GM11168 (cell line): ENCODE measurements at regions not wholly inside any gene's neighbourhood (a gene's known extent, or its start where the extent isn't known, plus 50 kb on each side); places are given as distances from the start of the nearest gene placed in this dataset.

Experiments
- in situ Hi-C: fragments of 300-500 bp; cut with MboI; formaldehyde crosslinking; loops from one replicate; pipeline ENCODE4 v1.12.0; 2022; ENCODE audit warnings: low sequenced_read_pairs; ENCODE audit not compliant: unreplicated experiment

- in situ Hi-C loops = no loop called here
Observed at GRCh38 chr2:221111739-221112138, 460.4 kb downstream of the EPHA4 start.

DNA sequence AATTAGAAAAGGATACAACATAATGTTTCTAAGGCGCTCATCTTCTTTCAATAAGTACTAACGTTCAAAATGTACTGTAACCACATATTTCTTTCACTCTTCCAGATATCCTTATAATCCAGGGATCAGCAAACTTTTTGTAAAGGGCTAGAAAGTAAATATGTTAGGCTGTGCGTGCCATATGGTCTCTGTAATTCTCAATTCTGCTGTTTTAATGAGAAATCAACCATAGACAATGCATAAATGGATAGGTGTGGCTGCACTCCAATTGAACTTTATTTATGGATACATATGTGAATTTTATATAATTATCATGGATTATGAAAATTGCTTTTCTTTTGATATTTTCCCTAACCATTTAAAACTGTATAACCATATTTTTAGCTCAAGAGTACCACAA is 459.4 kb downstream of the EPHA4 start:
- in situ Hi-C loops = no loop called here

GRCh38 chr2:221115944-221116343 is 456.2 kb downstream of the EPHA4 start:
- in situ Hi-C loops = no loop called here

DNA sequence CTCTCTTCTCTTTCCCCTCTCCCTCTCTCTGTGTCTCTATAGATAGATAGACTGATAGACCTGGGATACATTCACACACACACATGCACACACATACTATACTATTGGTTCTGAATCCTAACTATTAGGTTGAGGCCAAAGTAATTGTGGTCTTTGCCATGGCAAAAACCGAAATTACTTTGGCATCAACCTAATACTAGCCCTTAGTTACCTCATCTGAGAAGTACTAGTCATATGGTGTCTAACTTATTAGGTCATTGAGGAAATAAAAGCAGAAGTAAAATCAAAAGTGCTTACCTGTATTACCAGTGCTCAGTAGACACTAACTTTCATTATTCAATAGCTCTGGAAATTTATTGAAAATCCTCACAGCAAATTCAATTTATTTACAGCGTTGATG is 451.5 kb downstream of the EPHA4 start:
- in situ Hi-C loops = no loop called here

DNA sequence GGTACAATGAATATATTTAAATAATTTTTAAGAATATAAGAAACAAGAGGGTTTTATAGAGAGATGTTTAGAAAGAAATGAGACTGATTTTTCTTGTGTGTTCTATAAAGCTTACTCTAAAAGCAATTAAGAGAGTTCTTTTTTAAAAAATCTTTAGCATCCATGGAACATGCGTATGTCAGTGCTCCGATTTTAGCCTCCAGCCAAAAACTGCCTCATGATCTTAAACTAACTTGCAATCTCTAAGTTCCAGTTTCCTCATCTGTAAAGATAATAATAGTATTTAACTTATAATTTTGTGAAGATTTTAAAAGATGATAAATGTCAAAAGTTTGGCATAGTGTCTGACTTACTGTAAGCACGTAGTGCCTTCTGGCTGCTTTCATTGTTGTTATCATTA is 448.7 kb downstream of the EPHA4 start:
- in situ Hi-C loops = no loop called here

GRCh38 chr2:221124532-221125240 is 447.4 kb downstream of the EPHA4 start:
- in situ Hi-C loops = no loop called here

DNA sequence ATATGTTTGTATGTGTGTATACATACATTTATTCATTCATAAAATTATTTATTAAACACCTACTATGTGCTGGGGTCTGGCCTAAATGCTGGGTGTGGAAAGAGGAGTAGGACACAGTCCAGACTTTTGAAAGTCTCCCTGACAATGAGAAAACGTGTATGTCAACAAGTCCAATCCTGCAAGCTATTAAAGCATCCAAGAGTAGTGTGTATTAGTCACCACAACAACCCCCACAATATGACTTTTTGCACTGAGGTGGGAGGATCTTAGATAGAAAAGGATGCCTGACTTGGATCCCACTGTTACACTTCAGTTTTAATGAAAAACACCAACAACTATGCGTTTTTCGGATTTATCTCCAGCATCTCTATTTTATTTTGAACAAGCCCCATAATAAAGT is 446.4 kb downstream of the EPHA4 start:
- in situ Hi-C loops = no loop called here

DNA sequence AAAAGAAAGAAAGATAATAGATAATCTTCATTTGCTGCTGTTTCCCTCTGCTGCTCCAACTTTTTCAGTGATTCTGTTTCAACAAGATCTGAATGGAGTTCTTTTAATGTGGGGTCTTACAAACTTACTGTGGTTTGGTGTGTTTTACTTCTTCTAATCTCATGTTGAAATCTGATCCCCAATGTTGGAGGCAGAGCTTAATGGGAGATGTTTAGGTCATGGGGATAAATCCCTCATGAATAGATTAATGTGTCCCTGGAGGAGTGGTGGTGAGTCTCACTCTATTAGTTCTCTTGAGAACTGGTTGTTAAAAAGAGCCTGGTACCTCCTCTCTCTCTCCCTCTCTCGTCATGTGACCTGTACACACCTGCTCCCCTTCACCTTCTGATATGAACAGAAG is 442.4 kb downstream of the EPHA4 start:
- in situ Hi-C loops = no loop called here

DNA sequence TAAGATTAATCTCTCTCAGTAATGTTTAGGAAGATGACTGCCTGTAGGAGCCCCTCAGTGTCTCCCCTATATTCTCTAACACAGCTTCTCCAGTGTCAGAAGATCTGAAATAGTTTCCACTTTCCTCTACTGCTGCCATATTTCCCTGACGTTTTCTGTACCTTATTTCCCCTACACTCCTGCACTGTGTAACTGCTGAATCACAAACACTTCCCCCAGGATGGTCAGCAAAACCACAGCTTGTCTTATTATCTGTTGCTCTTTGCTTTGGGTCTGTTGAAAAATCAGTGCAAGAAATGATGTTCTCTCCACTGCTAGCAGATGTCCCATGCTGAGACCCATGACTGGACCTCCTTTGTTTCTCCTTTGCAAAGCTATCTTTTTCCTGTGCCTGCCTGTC is 441.7 kb downstream of the EPHA4 start:
- in situ Hi-C loops = no loop called here

- in situ Hi-C loops = no loop called here
Observed at GRCh38 chr2:221133941-221134340, 438.2 kb downstream of the EPHA4 start.

DNA sequence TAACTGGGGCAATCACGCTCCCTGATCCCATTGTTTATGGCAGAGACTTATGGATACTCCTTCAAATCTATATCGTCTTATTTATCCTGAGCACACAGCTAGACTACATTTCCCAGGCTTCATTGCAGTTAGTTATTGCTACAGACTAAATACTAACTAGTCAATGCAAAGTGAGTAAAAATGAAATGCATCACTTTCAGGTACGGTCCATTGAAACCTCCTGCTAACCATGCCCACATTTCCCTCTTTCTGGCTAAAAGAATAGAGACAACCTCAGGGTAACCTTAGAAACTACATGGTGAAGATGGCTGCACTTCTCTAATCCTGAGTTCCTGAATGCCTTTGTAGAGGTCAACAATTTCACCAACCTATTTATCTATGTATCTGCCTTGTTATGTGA is 437.4 kb downstream of the EPHA4 start:
- in situ Hi-C loops = no loop called here

- in situ Hi-C loops = no loop called here
Observed at GRCh38 chr2:221135699-221136098, 436.4 kb downstream of the EPHA4 start.

DNA sequence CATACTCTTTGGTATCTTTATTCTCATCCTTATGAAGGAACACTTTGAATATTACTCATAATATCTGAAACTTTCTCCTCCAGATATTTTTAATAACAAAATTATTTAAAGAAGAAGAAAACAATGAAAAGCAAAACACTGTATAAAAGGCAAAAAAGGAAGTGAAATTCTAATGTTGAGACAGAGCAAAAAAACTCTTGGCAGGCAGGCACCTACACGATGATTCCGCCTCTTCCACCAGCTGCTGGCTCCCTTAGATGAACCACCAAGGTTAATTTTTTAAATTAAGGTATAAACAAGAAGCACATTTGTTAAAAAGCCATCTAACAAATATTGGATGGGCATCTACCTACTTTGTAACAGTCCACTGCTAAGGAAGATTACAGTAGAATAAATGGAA is 434.7 kb downstream of the EPHA4 start:
- in situ Hi-C loops = no loop called here

DNA sequence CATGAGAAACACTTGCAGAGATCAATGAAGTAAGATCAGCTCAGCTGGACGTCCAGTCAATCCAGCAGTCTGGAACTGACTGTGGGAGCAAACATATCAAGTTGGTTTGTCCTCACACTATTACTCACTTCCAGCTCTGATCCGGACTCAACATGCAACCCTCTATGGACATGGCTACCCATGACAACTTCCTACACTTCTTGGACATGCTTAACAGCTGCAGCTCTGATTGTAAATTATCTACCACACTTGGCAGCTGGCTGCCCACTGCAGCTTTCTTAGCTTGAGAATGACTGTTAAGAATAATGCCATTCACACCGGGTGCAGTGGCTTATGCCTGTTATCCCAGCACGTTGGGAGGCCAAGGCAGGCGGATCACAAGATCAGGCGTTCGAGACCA is 429.8 kb downstream of the EPHA4 start:
- in situ Hi-C loops = no loop called here

DNA sequence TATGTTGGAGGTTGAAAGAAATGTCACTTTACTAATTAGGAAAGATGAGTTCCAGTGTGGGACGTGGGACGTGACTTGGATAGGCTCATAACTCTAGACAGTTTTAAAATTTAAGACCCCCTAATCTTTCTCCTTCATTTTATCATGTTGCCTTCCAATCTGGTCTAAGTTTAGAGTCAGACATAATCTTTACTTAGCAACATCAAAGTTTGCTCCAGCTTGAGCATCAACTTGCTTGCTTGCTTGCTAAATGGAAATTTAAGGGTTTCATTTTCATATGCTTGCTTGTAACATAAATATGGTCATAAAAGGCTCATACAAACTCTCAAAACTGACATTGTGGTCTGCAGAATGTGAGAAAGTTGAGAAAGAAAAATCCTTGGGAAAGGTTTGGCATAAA is 428.9 kb downstream of the EPHA4 start:
- in situ Hi-C loops = no loop called here

GRCh38 chr2:221144909-221145308 is 427.2 kb downstream of the EPHA4 start:
- in situ Hi-C loops = no loop called here

DNA sequence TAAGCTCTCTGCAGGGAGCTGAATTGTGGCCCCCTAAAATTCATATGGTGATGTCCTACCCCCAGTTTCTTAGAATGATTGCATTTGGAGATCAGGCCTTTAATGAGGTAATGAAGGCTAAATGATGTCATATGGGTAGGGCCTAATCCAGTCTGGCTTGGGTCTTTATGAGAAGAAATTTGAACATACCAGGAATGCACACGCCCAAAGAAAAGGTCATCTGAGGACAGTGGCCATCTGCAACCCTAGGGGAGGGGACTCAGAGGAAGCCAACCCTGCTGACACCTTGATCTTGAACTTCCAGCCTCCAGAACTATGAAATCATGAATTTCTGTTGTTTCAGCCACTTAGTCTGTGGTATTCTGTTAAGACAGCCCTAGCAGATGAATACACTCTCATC is 426.7 kb downstream of the EPHA4 start:
- in situ Hi-C loops = no loop called here

GRCh38 chr2:221153226-221153625 is 418.9 kb downstream of the EPHA4 start:
- in situ Hi-C loops = no loop called here

- in situ Hi-C loops = no loop called here
Observed at GRCh38 chr2:221154176-221154575, 417.9 kb downstream of the EPHA4 start.

GRCh38 chr2:221156062-221156734 is 415.9 kb downstream of the EPHA4 start:
- in situ Hi-C loops = no loop called here

DNA sequence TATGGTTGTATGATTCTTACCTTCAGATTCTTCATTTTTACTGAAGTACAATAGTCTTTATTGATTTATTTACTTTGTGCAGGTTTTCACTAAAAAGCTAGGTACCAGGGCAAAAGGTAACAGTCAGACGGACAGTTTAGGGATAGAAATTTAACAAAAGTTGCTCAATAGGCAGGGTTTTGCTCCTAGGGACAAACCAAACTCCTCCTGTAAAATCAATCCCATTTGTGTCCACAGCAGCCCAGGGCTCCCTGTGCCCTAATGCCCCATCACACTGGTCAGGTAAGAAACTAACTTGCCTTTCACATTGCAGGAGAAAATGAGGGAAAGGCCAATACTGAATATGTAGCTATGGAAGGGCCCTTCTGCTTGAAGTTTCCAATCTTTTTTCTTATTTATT is 410.9 kb downstream of the EPHA4 start:
- in situ Hi-C loops = no loop called here

- in situ Hi-C loops = no loop called here
Observed at GRCh38 chr2:221166292-221166691, 405.8 kb downstream of the EPHA4 start.
